Motor neuron (in vitro differentiated cells): ENCODE measurements at regions not wholly inside any gene's neighbourhood (a gene's known extent, or its start where the extent isn't known, plus 50 kb on each side); places are given as distances from the start of the nearest gene placed in this dataset.

Source experiments
- ATAC-seq, 8 experiments: fragments of 200-7000 bp; cut with Tn5 transposase; replicated peaks in 6 of 8; 2 replicates each; pipeline ENCODE4 v1.8.0; 2021; ENCODE audit warnings: mild to moderate bottlenecking in 8 of 8, moderate library complexity in 8 of 8
- H3K27ac ChIP-seq, 2 donors: fragments of 250-450 bp; sonication (Bioruptor Pico); 2 replicates each; pipeline ENCODE4 v1.9.0; 2021; ENCODE audit warnings: antibody characterized with exemption in 2 of 2, mild to moderate bottlenecking in 2 of 2, moderate library complexity in 1 of 2
- H3K4me1 ChIP-seq, 2 donors: fragments of 250-450 bp; sonication (Bioruptor Pico); replicated peaks in 1 of 2; 2 replicates each; pipeline ENCODE4 v1.6.1; 2021; ENCODE audit warnings: antibody characterized with exemption in 2 of 2, mild to moderate bottlenecking in 2 of 2, moderate library complexity in 1 of 2
- H3K4me3 ChIP-seq, 5 donors: fragments of 250-450 bp; sonication (Bioruptor Pico); 2 replicates each; pipeline ENCODE4 v1.9.0; 2021; ENCODE audit warnings: antibody characterized with exemption in 5 of 5, mild to moderate bottlenecking in 5 of 5, moderate library complexity in 4 of 5
- WGBS, 10 experiments: fragments of 450-650 bp; shearing (Covaris generic); methylation state at CpG; one replicate each; pipeline ENCODE4 v1.0.0; 2022; 5-methylcytosine and 5-hydroxymethylcytosine counted together
- in situ Hi-C, 9 experiments: fragments of 400-800 bp; cut with MboI; loops; one replicate each; pipeline ENCODE4 v1.15.0; 2021; ENCODE audit warnings: low sequenced_read_pairs in 9 of 9, low pct_unique_long_range_greater_than_20kb in 2 of 9; ENCODE audit not compliant: unreplicated experiment in 9 of 9

GRCh38 chr22:44385781-44386180, 73.0 kb upstream of the SHISAL1 start:
- in situ Hi-C loops, result no loop called here
- Histone ChIP-seq H3K4me3 (no peak overlapping the region), H3K4me1 (peaks cover 28 to 36% of the 10 kb centered on the region in 2 donors), H3K27ac (no peak overlapping the region)
- 47 to 83% (median 71%) methylated on average over 3 to 5 of the region's 12 CpGs; no CpG with 5 or more reads in 6 of the 10 experiments for WGBS, 10 experiments
- no peak for ATAC-seq

GRCh38 chr22:44385296-44385610, 72.5 kb upstream of the SHISAL1 start:
- in situ Hi-C loops, result no loop called here
- H3K4me1 ChIP-seq, result peaks cover 22 to 36% of the 10 kb centered on the region in 2 donors
- H3K4me3 ChIP-seq, result no peak overlapping the region
- H3K27ac ChIP-seq, result no peak overlapping the region
- WGBS, 10 experiments, result 100% methylated on average over 4 of the region's 14 CpGs; no CpG with 5 or more reads in 9 of the 10 experiments
- ATAC-seq, result no peak

GRCh38 chr22:44384563-44385295, 72.0 kb upstream of the SHISAL1 start:
- peaks cover 20 to 32% of the 10 kb centered on the region in 2 donors for H3K4me1 ChIP-seq
- no peak overlapping the region for H3K4me3 ChIP-seq
- WGBS, 10 experiments, result 100% methylated on average over 1 of the region's 12 CpGs; no CpG with 5 or more reads in 8 of the 10 experiments
- no peak for ATAC-seq
- H3K27ac ChIP-seq, result no peak overlapping the region
- in situ Hi-C loops, result no loop called here

- in situ Hi-C loops, result no loop called here
- H3K27ac ChIP-seq, result no peak overlapping the region
- WGBS, 10 experiments, result 0 to 100% (median 81%) methylated on average over 1 to 4 of the region's 14 CpGs; no CpG with 5 or more reads in 4 of the 10 experiments
- H3K4me1 ChIP-seq, result peaks cover 20 to 31% of the 10 kb centered on the region in 2 donors
- no peak overlapping the region for H3K4me3 ChIP-seq
- ATAC-seq, result peak in 1 of 8 experiments; percentile 20
Measured at GRCh38 chr22:44383652-44384562, 71.2 kb upstream of the SHISAL1 start.

- Histone ChIP-seq H3K4me1 (peaks cover 20 to 31% of the 10 kb centered on the region in 2 donors), H3K27ac (no peak overlapping the region), H3K4me3 (no peak overlapping the region)
- WGBS, 10 experiments, result 0 to 100% (median 67%) methylated on average over 1 to 3 of the region's 6 CpGs; no CpG with 5 or more reads in 5 of the 10 experiments
- in situ Hi-C loops, result no loop called here
- ATAC-seq, result no peak
Measured at GRCh38 chr22:44383064-44383575, 70.4 kb upstream of the SHISAL1 start.

GRCh38 chr22:44382116-44383038, 69.6 kb upstream of the SHISAL1 start:
- in situ Hi-C loops, result no loop called here
- 43 to 93% (median 60%) methylated on average over 3 to 10 of the region's 32 CpGs; no CpG with 5 or more reads in 4 of the 10 experiments for WGBS, 10 experiments
- Histone ChIP-seq H3K4me1 (peaks cover 20 to 31% of the 10 kb centered on the region in 2 donors), H3K27ac (no peak overlapping the region), H3K4me3 (no peak overlapping the region)
- peak in 5 of 8 experiments; percentile 25 to 65 (median 59) for ATAC-seq

- in situ Hi-C loops, result no loop called here
- peak in 4 of 8 experiments; percentile 3 to 12 (median 7) for ATAC-seq
- Histone ChIP-seq H3K27ac (no peak overlapping the region), H3K4me3 (no peak overlapping the region), H3K4me1 (peaks cover 20 to 31% of the 10 kb centered on the region in 2 donors)
- WGBS, 10 experiments, result no CpG with 5 or more reads among the region's 3 CpGs
Measured at GRCh38 chr22:44381761-44382115, 69.0 kb upstream of the SHISAL1 start.

- Histone ChIP-seq H3K4me3 (no peak overlapping the region), H3K4me1 (peaks cover 20 to 31% of the 10 kb centered on the region in 2 donors), H3K27ac (no peak overlapping the region)
- WGBS, 10 experiments, result 6 to 100% (median 43%) methylated on average over 1 to 6 of the region's 15 CpGs; no CpG with 5 or more reads in 2 of the 10 experiments
- in situ Hi-C loops, result no loop called here
- peak in 5 of 8 experiments; percentile 54 to 88 (median 66) for ATAC-seq
Measured at GRCh38 chr22:44380756-44381486, 68.2 kb upstream of the SHISAL1 start.

GRCh38 chr22:44379817-44380755, 67.3 kb upstream of the SHISAL1 start:
- no peak overlapping the region for H3K4me3 ChIP-seq
- H3K27ac ChIP-seq, result no peak overlapping the region
- peaks cover 20 to 31% of the 10 kb centered on the region in 2 donors for H3K4me1 ChIP-seq
- in situ Hi-C loops, result no loop called here
- ATAC-seq, result peak in 1 of 8 experiments; percentile 24
- WGBS, 10 experiments, result 26 to 95% (median 83%) methylated on average over 1 to 4 of the region's 14 CpGs; no CpG with 5 or more reads in 3 of the 10 experiments

GRCh38 chr22:44378380-44378779, 65.6 kb upstream of the SHISAL1 start:
- ATAC-seq, result no peak
- H3K4me1 ChIP-seq, result peaks cover 17 to 25% of the 10 kb centered on the region in 2 donors
- in situ Hi-C loops, result no loop called here
- no peak overlapping the region for H3K4me3 ChIP-seq
- no peak overlapping the region for H3K27ac ChIP-seq

- Histone ChIP-seq H3K27ac (no peak overlapping the region), H3K4me3 (no peak overlapping the region)
- in situ Hi-C loops, result no loop called here
Measured at GRCh38 chr22:44375451-44375850, 62.7 kb upstream of the SHISAL1 start.

More at GRCh38 chr22:44375451-44375850, 62.7 kb upstream of the SHISAL1 start:
- peaks cover 0 to 3% of the 10 kb centered on the region in 2 donors for H3K4me1 ChIP-seq
- no peak for ATAC-seq
- 0 to 88% (median 29%) methylated on average over 1 of the region's 1 CpG; no CpG with 5 or more reads in 3 of the 10 experiments for WGBS, 10 experiments
